Spleen (tissue), 11 donors: ENCODE measurements at regions not wholly inside any gene's neighbourhood (a gene's known extent, or its start where the extent isn't known, plus 50 kb on each side); places are given as distances from the start of the nearest gene placed in this dataset.

Experiments
- DNase-seq: peaks from one replicate; pipeline ENCODE4 v3.0.0-alpha.2; 2020
- H3K27ac ChIP-seq, 8 donors: fragments of 200-600 bp; sonication (generic) in 7 of 8; 1 replicate in 4 of 8; 2 replicates in 4 of 8; pipeline versions ENCODE4 v1.5.0 to v1.8.0; 2016 to 2021; ENCODE audit warnings: inconsistent platforms in 4 of 8, mild to moderate bottlenecking in 4 of 8, moderate library complexity in 1 of 8
- H3K27me3 ChIP-seq, 7 donors: fragments of 200-600 bp; sonication (generic) in 6 of 7; replicated peaks in 1 of 7; 1 replicate in 4 of 7; 2 replicates in 3 of 7; pipeline versions ENCODE4 v1.5.0 to v1.8.0; 2016 to 2021; ENCODE audit warnings: inconsistent platforms in 3 of 7, mild to moderate bottlenecking in 1 of 7
- H3K36me3 ChIP-seq, 6 donors: fragments of 200-600 bp; sonication (generic) in 5 of 6; 1 replicate in 4 of 6; 2 replicates in 2 of 6; pipeline versions ENCODE4 v1.5.0 to v1.8.0; 2016 to 2021; ENCODE audit warnings: inconsistent platforms in 2 of 6
- H3K4me1 ChIP-seq, 6 donors: fragments of 200-600 bp; sonication (generic) in 5 of 6; 1 replicate in 3 of 6; 2 replicates in 3 of 6; pipeline versions ENCODE4 v1.5.0 to v1.8.0; 2016 to 2021; ENCODE audit warnings: inconsistent platforms in 3 of 6
- H3K4me3 ChIP-seq, 8 donors: fragments of 200-600 bp; sonication (generic) in 7 of 8; 1 replicate in 4 of 8; 2 replicates in 4 of 8; pipeline versions ENCODE4 v1.5.0 to v1.8.0; 2016 to 2021; ENCODE audit warnings: inconsistent platforms in 4 of 8, mild to moderate bottlenecking in 4 of 8, moderate library complexity in 2 of 8
- H3K9me3 ChIP-seq, 8 donors: fragments of 200-600 bp; sonication (generic) in 7 of 8; 1 replicate in 4 of 8; 2 replicates in 4 of 8; pipeline versions ENCODE4 v1.5.0 to v1.8.0; 2016 to 2021; ENCODE audit warnings: inconsistent platforms in 4 of 8
- CTCF ChIP-seq, 11 experiments: fragments of 200-600 bp in 7 of 11; fragments of 450-650 bp in 4 of 11; sonication (generic) in 4 of 11; IDR thresholded peaks in 8 of 11; conservative IDR thresholded peaks in 3 of 11; 1 replicate in 7 of 11; 2 replicates in 4 of 11; pipeline versions ENCODE4 v1.4.0 to v1.8.0; 2016 to 2021; ENCODE audit warnings: antibody characterized with exemption in 11 of 11, inconsistent platforms in 4 of 11, mild to moderate bottlenecking in 1 of 11
- POLR2A ChIP-seq, 3 donors: fragments of 450-650 bp; IDR thresholded peaks; one replicate each; pipeline ENCODE4 v1.5.1; 2017; ENCODE audit warnings: antibody characterized with exemption in 3 of 3, mild to moderate bottlenecking in 1 of 3
- POLR2AphosphoS5 ChIP-seq, 3 donors: sonication (generic); formaldehyde crosslinking; IDR thresholded peaks; one replicate each; pipeline ENCODE4 v1.5.1; 2017; ENCODE audit warnings: antibody characterized with exemption in 3 of 3
- WGBS, 5 donors: extraction: QIAGEN DNeasy Blood & Tissue Kit in 3 of 5; methylation state at CpG; one replicate each; pipeline versions ENCODE4 v1.1.5 to v1.1.7; 2013 to 2018; 5-methylcytosine and 5-hydroxymethylcytosine counted together
- intact Hi-C: fragments of 100-400 bp; cut with DNase I; formaldehyde crosslinking; loops from one replicate; pipeline ENCODE4 v1.15.0; 2023; ENCODE audit warnings: low total_unique reads
- donor health status: healthy with polysubstance abuse.
- donor health status: DM: no; HTN: no; CAD: no; lungs with moderate emphysema.
- donor health status: DM: no; HTN: no; CAD: no.
- donor health status: Bipolar disorder and iron deficiency.
- donor health status: healthy.
- donor health status: DM: no; HTN: no; CAD: no.
- donor health status: DM: yes; HTN: yes; CAD: no.

- no peak for DNase-seq
- H3K27me3 ChIP-seq: no peaks in the 10 kb centered on the region
- H3K27ac ChIP-seq: no peak overlapping the region
- no peaks in the 10 kb centered on the region for H3K9me3 ChIP-seq
- no peak overlapping the region for H3K4me3 ChIP-seq
- 59 to 89% (median 88%) methylated on average over 3 of the region's 3 CpGs for WGBS, 5 donors
- H3K4me1 ChIP-seq: peaks cover 0 to 6% (median 0%) of the 10 kb centered on the region in 6 donors
- intact Hi-C loops: no loop called here
- no peaks in the 10 kb centered on the region for H3K36me3 ChIP-seq
- no peak for TF ChIP-seq CTCF (IDR thresholded peaks at IDR 0.05 in 8 of 11, conservative IDR thresholded peaks at IDR 0.05 in 3 of 11)
- TF ChIP-seq POLR2AphosphoS5 (IDR thresholded peaks at IDR 0.05): no peak
- TF ChIP-seq POLR2A (IDR thresholded peaks at IDR 0.05): no peak
These were observed 274.8 kb downstream of the SS18 start for GRCh38 chr18:25815659-25816058.

- Histone ChIP-seq H3K36me3 (no peaks in the 10 kb centered on the region), H3K27ac (no peak overlapping the region), H3K27me3 (no peaks in the 10 kb centered on the region), H3K9me3 (no peaks in the 10 kb centered on the region), H3K4me3 (no peak overlapping the region), H3K4me1 (peaks cover 0 to 6% (median 0%) of the 10 kb centered on the region in 6 donors)
- TF ChIP-seq POLR2AphosphoS5 (IDR thresholded peaks at IDR 0.05) (no peak), POLR2A (IDR thresholded peaks at IDR 0.05) (no peak), CTCF (IDR thresholded peaks at IDR 0.05 in 8 of 11, conservative IDR thresholded peaks at IDR 0.05 in 3 of 11) (no peak)
- no peak for DNase-seq
- 32 to 41% (median 39%) methylated on average over 4 of the region's 4 CpGs for WGBS, 5 donors
- intact Hi-C loops: no loop called here
These were observed 275.5 kb downstream of the SS18 start for GRCh38 chr18:25814841-25815458.

GRCh38 chr18:25813110-25813509 is 277.3 kb downstream of the SS18 start:
- intact Hi-C loops: no loop called here
- no peak for DNase-seq

GRCh38 chr18:25810736-25811135 is 279.7 kb downstream of the SS18 start:
- Histone ChIP-seq H3K27me3 (no peaks in the 10 kb centered on the region), H3K4me3 (no peak overlapping the region), H3K4me1 (peaks cover 0 to 6% (median 0%) of the 10 kb centered on the region in 6 donors), H3K27ac (no peak overlapping the region), H3K36me3 (no peaks in the 10 kb centered on the region), H3K9me3 (no peaks in the 10 kb centered on the region)
- WGBS, 5 donors: 77 to 93% (median 88%) methylated on average over 3 of the region's 3 CpGs
- intact Hi-C loops: no loop called here
- TF ChIP-seq CTCF (IDR thresholded peaks at IDR 0.05 in 8 of 11, conservative IDR thresholded peaks at IDR 0.05 in 3 of 11): no peak
- TF ChIP-seq POLR2AphosphoS5 (IDR thresholded peaks at IDR 0.05): no peak
- TF ChIP-seq POLR2A (IDR thresholded peaks at IDR 0.05): no peak
- no peak for DNase-seq

More at GRCh38 chr18:25813110-25813509, 277.3 kb downstream of the SS18 start:
- no peak overlapping the region for H3K4me3 ChIP-seq
- H3K27me3 ChIP-seq: no peaks in the 10 kb centered on the region
- no peaks in the 10 kb centered on the region for H3K9me3 ChIP-seq
- no peaks in the 10 kb centered on the region for H3K36me3 ChIP-seq
- 75 to 84% (median 79%) methylated on average over 5 of the region's 5 CpGs for WGBS, 5 donors
- TF ChIP-seq CTCF (IDR thresholded peaks at IDR 0.05 in 8 of 11, conservative IDR thresholded peaks at IDR 0.05 in 3 of 11): no peak
- no peak for TF ChIP-seq POLR2A (IDR thresholded peaks at IDR 0.05)
- no peak for TF ChIP-seq POLR2AphosphoS5 (IDR thresholded peaks at IDR 0.05)
- peaks cover 0 to 6% (median 0%) of the 10 kb centered on the region in 6 donors for H3K4me1 ChIP-seq
- no peak overlapping the region for H3K27ac ChIP-seq
